H9 (cell line): ENCODE measurements at regions not wholly inside any gene's neighbourhood (a gene's known extent, or its start where the extent isn't known, plus 50 kb on each side); places are given as distances from the start of the nearest gene placed in this dataset.

Source experiments
- DNase-seq: peaks from one replicate; pipeline ENCODE4 v3.0.0-alpha.2; 2017
- H2AFZ ChIP-seq: one replicate; pipeline ENCODE4 v1.6.1; 2013; ENCODE audit warnings: mild to moderate bottlenecking, low read length, control low read depth, moderate library complexity
- H2AK5ac ChIP-seq: 2 replicates; pipeline ENCODE4 v1.6.1; 2013; ENCODE audit warnings: low read length, control low read depth, mixed read lengths; ENCODE audit not compliant: insufficient read length
- H2BK120ac ChIP-seq: one replicate; pipeline ENCODE4 v1.6.1; 2013; ENCODE audit warnings: low read depth, mild to moderate bottlenecking, low read length, control low read depth, inconsistent platforms; ENCODE audit not compliant: poor library complexity, severe bottlenecking
- H2BK12ac ChIP-seq: 2 replicates; pipeline ENCODE4 v1.6.1; 2013; ENCODE audit warnings: low read length, control low read depth, mixed read lengths, low read depth; ENCODE audit not compliant: insufficient read length
- H2BK15ac ChIP-seq: 2 replicates; pipeline ENCODE4 v1.6.1; 2013; ENCODE audit warnings: low read depth, low read length, control low read depth
- H2BK20ac ChIP-seq: one replicate; pipeline ENCODE4 v1.6.1; 2013; ENCODE audit warnings: low read depth, mild to moderate bottlenecking, low read length, control low read depth, inconsistent platforms; ENCODE audit not compliant: poor library complexity, severe bottlenecking
- H2BK5ac ChIP-seq: 2 replicates; pipeline ENCODE4 v1.6.1; 2013; ENCODE audit warnings: low read length, control low read depth, mixed read lengths; ENCODE audit not compliant: insufficient read length
- H3K14ac ChIP-seq: 2 replicates; pipeline ENCODE4 v1.6.1; 2013; ENCODE audit warnings: low read length, control low read depth; ENCODE audit not compliant: insufficient read depth
- H3K18ac ChIP-seq: 2 replicates; pipeline ENCODE4 v1.6.1; 2013; ENCODE audit warnings: low read depth, mild to moderate bottlenecking, mixed read lengths, low read length, control low read depth; ENCODE audit not compliant: insufficient read length
- H3K23ac ChIP-seq: 2 replicates; pipeline ENCODE4 v1.6.1; 2013; ENCODE audit warnings: low read length, control low read depth, mixed read lengths, low read depth; ENCODE audit not compliant: insufficient read length
- H3K23me2 ChIP-seq: 2 replicates; pipeline ENCODE4 v1.6.1; 2013; ENCODE audit warnings: low read depth, mild to moderate bottlenecking, mixed read lengths, low read length, control low read depth; ENCODE audit not compliant: insufficient read length, poor library complexity, severe bottlenecking
- H3K27ac ChIP-seq: 2 replicates; pipeline ENCODE4 v1.5.1; 2013; ENCODE audit warnings: low read length, control low read depth, mixed read lengths, low read depth; ENCODE audit not compliant: insufficient read length
- H3K27me3 ChIP-seq: 2 replicates; pipeline ENCODE4 v1.6.1; 2013; ENCODE audit warnings: low read length, control low read depth, inconsistent platforms; ENCODE audit not compliant: insufficient read depth
- H3K4ac ChIP-seq: 2 replicates; pipeline ENCODE4 v1.6.1; 2013; ENCODE audit warnings: low read depth, mild to moderate bottlenecking, control low read depth, inconsistent platforms, low read length, moderate library complexity
- H3K4me1 ChIP-seq: 2 replicates; pipeline ENCODE4 v1.6.1; 2013; ENCODE audit warnings: low read length, control low read depth, inconsistent platforms; ENCODE audit not compliant: insufficient read depth
- H3K4me2 ChIP-seq: 2 replicates; pipeline ENCODE4 v1.6.1; 2013; ENCODE audit warnings: low read length, control low read depth, mixed read lengths; ENCODE audit not compliant: insufficient read length, insufficient read depth
- H3K56ac ChIP-seq: 2 replicates; pipeline ENCODE4 v1.6.1; 2013; ENCODE audit warnings: low read depth, mild to moderate bottlenecking, mixed read lengths, low read length, control low read depth; ENCODE audit not compliant: insufficient read length
- H3K79me1 ChIP-seq: 2 replicates; pipeline ENCODE4 v1.6.1; 2013; ENCODE audit warnings: low read depth, mild to moderate bottlenecking, moderate library complexity, low read length, control low read depth, inconsistent platforms; ENCODE audit not compliant: insufficient read depth, poor library complexity, severe bottlenecking
- H3K79me2 ChIP-seq: 2 replicates; pipeline ENCODE4 v1.6.1; 2013; ENCODE audit warnings: low read length, control low read depth, inconsistent platforms; ENCODE audit not compliant: insufficient read depth
- H3K9ac ChIP-seq: 2 replicates; pipeline ENCODE4 v1.6.1; 2013; ENCODE audit warnings: low read length, control low read depth, mixed read lengths; ENCODE audit not compliant: insufficient read length; ENCODE audit errors: extremely low read depth
- H3K9me3 ChIP-seq: one replicate; pipeline ENCODE4 v1.6.1; 2013; ENCODE audit warnings: low read depth, low read length, inconsistent platforms; ENCODE audit not compliant: control insufficient read depth
- H3T11ph ChIP-seq: one replicate; pipeline ENCODE4 v1.6.1; 2013; ENCODE audit warnings: mild to moderate bottlenecking, low read length, control low read depth, inconsistent platforms
- H4K20me1 ChIP-seq: one replicate; pipeline ENCODE4 v1.6.1; 2013; ENCODE audit not compliant: control insufficient read depth, insufficient read length, insufficient read depth
- H4K5ac ChIP-seq: 2 replicates; pipeline ENCODE4 v1.6.1; 2013; ENCODE audit warnings: low read depth, mild to moderate bottlenecking, mixed read lengths, low read length, control low read depth; ENCODE audit not compliant: insufficient read length
- H4K8ac ChIP-seq: replicated peaks from 2 replicates; pipeline ENCODE4 v1.6.1; 2013; ENCODE audit warnings: low read length, control low read depth, mixed read lengths, low read depth; ENCODE audit not compliant: insufficient read length
- H4K91ac ChIP-seq: 2 replicates; pipeline ENCODE4 v1.6.1; 2013; ENCODE audit warnings: low read depth, mild to moderate bottlenecking, moderate library complexity, mixed read lengths, low read length, control low read depth; ENCODE audit not compliant: insufficient read length
- H3K27ac Mint-ChIP-seq, 3 experiments: 2 replicates in 2 of 3; 3 replicates in 1 of 3; pipeline ENCODE4 v1.8.0; 2020 to 2021; ENCODE audit warnings: mixed read lengths in 3 of 3, mild to moderate bottlenecking in 1 of 3, moderate library complexity in 1 of 3
- H3K27me3 Mint-ChIP-seq: 2 replicates; pipeline ENCODE4 v1.8.0; 2021; ENCODE audit warnings: low read depth, mild to moderate bottlenecking, moderate library complexity, mixed read lengths
- H3K36me3 Mint-ChIP-seq, 3 experiments: 2 replicates in 2 of 3; 3 replicates in 1 of 3; pipeline ENCODE4 v1.8.0; 2020 to 2021; ENCODE audit warnings: low read depth in 3 of 3, mixed read lengths in 3 of 3; ENCODE audit not compliant: insufficient read depth in 1 of 3
- H3K4me1 Mint-ChIP-seq, 2 experiments: 2 replicates each; pipeline ENCODE4 v1.8.0; 2020; ENCODE audit warnings: mixed read lengths in 2 of 2
- H3K4me3 Mint-ChIP-seq, 2 experiments: 2 replicates in 1 of 2; 3 replicates in 1 of 2; pipeline ENCODE4 v1.8.0; 2020 to 2021; ENCODE audit warnings: mild to moderate bottlenecking in 2 of 2, mixed read lengths in 2 of 2, moderate library complexity in 1 of 2
- H3K9me3 Mint-ChIP-seq, 2 experiments: 2 replicates in 1 of 2; 3 replicates in 1 of 2; pipeline ENCODE4 v1.8.0; 2020; ENCODE audit warnings: mild to moderate bottlenecking in 2 of 2, mixed read lengths in 2 of 2, moderate library complexity in 1 of 2
- CTCF ChIP-seq: fragments of 200-600 bp; sonication (generic); conservative IDR thresholded peaks from 3 replicates; pipeline ENCODE4 v1.8.0; 2021; ENCODE audit warnings: antibody characterized with exemption, mild to moderate bottlenecking
- WGBS: extraction: QIAGEN DNeasy Blood & Tissue Kit; methylation state at CpG from one replicate; pipeline ENCODE4 v1.1.7; 2013; ENCODE audit warnings: missing lambda C conversion rate, low lambda C conversion rate, mixed read lengths; ENCODE audit not compliant: insufficient read length; ENCODE audit errors: extremely low coverage; 5-methylcytosine and 5-hydroxymethylcytosine counted together

- WGBS: no CpG with 5 or more reads among the region's 8 CpGs
- no peak for TF ChIP-seq CTCF
- DNase-seq: no peak
Measured at GRCh38 chr2:119069781-119070180, 88.8 kb downstream of the C1QL2 start.

More at GRCh38 chr2:119069781-119070180, 88.8 kb downstream of the C1QL2 start:
- Histone ChIP-seq H2BK20ac (no peak overlapping the region), H2BK5ac (no peak overlapping the region), H3K14ac (no peak overlapping the region), H3K9me3 (no peaks in the 10 kb centered on the region), H4K5ac (no peak overlapping the region), H3K56ac (no peak overlapping the region), H2AFZ (no peak overlapping the region), H3K27ac (no peak overlapping the region), H3K4ac (no peak overlapping the region), H3K79me1 (no peaks in the 10 kb centered on the region), H2BK120ac (no peak overlapping the region), H4K8ac (no peak overlapping the region), H3K79me2 (no peaks in the 10 kb centered on the region), H3K23me2 (no peaks in the 10 kb centered on the region), H4K20me1 (no peaks in the 10 kb centered on the region), H4K91ac (no peak overlapping the region), H3T11ph (no peak overlapping the region), H3K4me1 (no peaks in the 10 kb centered on the region; the same call in 1 of the 2 replicates), H3K18ac (no peak overlapping the region), H2BK15ac (no peak overlapping the region), H3K23ac (no peak overlapping the region), H3K9ac (no peak overlapping the region), H2AK5ac (no peak overlapping the region), H2BK12ac (no peak overlapping the region), H3K4me2 (no peak overlapping the region), H3K27me3 (no peaks in the 10 kb centered on the region)
- Mint-ChIP-seq H3K36me3 (no peaks in the 10 kb centered on the region), H3K4me3 (no peak overlapping the region), H3K9me3 (no peaks in the 10 kb centered on the region), H3K27me3 (peaks cover under 1% of the 10 kb centered on the region; the same call in 1 of the 2 replicates), H3K27ac (no peak overlapping the region), H3K4me1 (peaks cover 0 to 3% of the 10 kb centered on the region in 2 experiments; a peak in 1 of 4 replicates)
